Right cardiac atrium (tissue), 5 donors: ENCODE measurements at regions not wholly inside any gene's neighbourhood (a gene's known extent, or its start where the extent isn't known, plus 50 kb on each side); places are given as distances from the start of the nearest gene placed in this dataset.

ENCODE experiments used
- ATAC-seq, 2 donors: fragments of 200-7000 bp; cut with Tn5 transposase; one replicate each; pipeline versions ENCODE4 v1.8.0 to v1.9.1; 2020; ENCODE audit warnings: moderate library complexity in 2 of 2, mild to moderate bottlenecking in 1 of 2
- DNase-seq, 3 donors: peaks; one replicate each; pipeline ENCODE4 v3.0.0-alpha.2; 2020
- H3K27ac ChIP-seq: one replicate; pipeline ENCODE4 v1.5.1; 2013; ENCODE audit warnings: mild to moderate bottlenecking, low read length, control low read depth, moderate library complexity
- H3K27me3 ChIP-seq: one replicate; pipeline ENCODE4 v1.6.1; 2013; ENCODE audit not compliant: control insufficient read depth, insufficient read depth
- H3K4me1 ChIP-seq: one replicate; pipeline ENCODE4 v1.6.1; 2013; ENCODE audit warnings: low read length; ENCODE audit not compliant: control insufficient read depth, insufficient read depth
- H3K4me3 ChIP-seq: one replicate; pipeline ENCODE4 v1.5.1; 2013; ENCODE audit warnings: low read length, control low read depth
- H3K9me3 ChIP-seq: one replicate; pipeline ENCODE4 v1.6.1; 2013; ENCODE audit warnings: low read length; ENCODE audit not compliant: control insufficient read depth
- WGBS: extraction: QIAGEN DNeasy Blood & Tissue Kit; methylation state at CpG from one replicate; pipeline ENCODE4 v1.1.7; 2013; 5-methylcytosine and 5-hydroxymethylcytosine counted together
- intact Hi-C, 4 donors: fragments of 100-400 bp; cut with DNase I; formaldehyde crosslinking; loops; one replicate each; pipeline versions ENCODE4 v1.11.0 to v1.14.0; 2022 to 2023
- donor health status: healthy with polysubstance abuse.
- donor health status: DM: no; HTN: yes; CAD: no.
- donor health status: DM: no; HTN: no; CAD: no.
- donor health status: DM: no; HTN: yes; CAD: no; lungs with severe emphysema.
- donor health status: DM: yes; HTN: yes; CAD: no.

- Histone ChIP-seq H3K27ac (no peak overlapping the region), H3K27me3 (no peaks in the 10 kb centered on the region), H3K4me3 (no peak overlapping the region), H3K4me1 (no peaks in the 10 kb centered on the region), H3K9me3 (no peaks in the 10 kb centered on the region)
- intact Hi-C loops: no loop called here
- DNase-seq: no peak
- WGBS: 30% methylated on average over 2 of the region's 2 CpGs
- no peak for ATAC-seq
Observed at GRCh38 chr13:104025303-104025702, 959.1 kb upstream of the SLC10A2 start.

- H3K9me3 ChIP-seq: no peaks in the 10 kb centered on the region
- H3K27ac ChIP-seq: no peak overlapping the region
- ATAC-seq (peak in 1 of 2 donors; percentile 29), DNase-seq (no peak)
- H3K4me3 ChIP-seq: no peak overlapping the region
- no peaks in the 10 kb centered on the region for H3K27me3 ChIP-seq
- H3K4me1 ChIP-seq: no peaks in the 10 kb centered on the region
- 30% methylated on average over 4 of the region's 4 CpGs for WGBS
- intact Hi-C loops: no loop called here
Observed at GRCh38 chr13:104024416-104025170, 958.4 kb upstream of the SLC10A2 start.

- no peaks in the 10 kb centered on the region for H3K4me1 ChIP-seq
- ATAC-seq: no peak
- intact Hi-C loops: no loop called here
- 93% methylated on average over 4 of the region's 4 CpGs for WGBS
- no peak overlapping the region for H3K27ac ChIP-seq
- no peaks in the 10 kb centered on the region for H3K27me3 ChIP-seq
- H3K9me3 ChIP-seq: no peaks in the 10 kb centered on the region
- no peak for DNase-seq
- H3K4me3 ChIP-seq: no peak overlapping the region
Observed at GRCh38 chr13:104021806-104022397, 955.7 kb upstream of the SLC10A2 start.

- DNase-seq (no peak), ATAC-seq (no peak)
- Histone ChIP-seq H3K4me3 (no peak overlapping the region), H3K9me3 (no peaks in the 10 kb centered on the region), H3K27ac (no peak overlapping the region), H3K27me3 (no peaks in the 10 kb centered on the region), H3K4me1 (no peaks in the 10 kb centered on the region)
- intact Hi-C loops: no loop called here
- WGBS: 60% methylated on average over 2 of the region's 2 CpGs
Observed at GRCh38 chr13:104017317-104017716, 951.1 kb upstream of the SLC10A2 start.

- intact Hi-C loops: no loop called here
- Histone ChIP-seq H3K27me3 (no peaks in the 10 kb centered on the region), H3K4me3 (no peak overlapping the region), H3K9me3 (no peaks in the 10 kb centered on the region), H3K4me1 (no peaks in the 10 kb centered on the region), H3K27ac (no peak overlapping the region)
- ATAC-seq (peak; percentile 73 to 91), DNase-seq (no peak)
- WGBS: 22% methylated on average over 7 of the region's 7 CpGs
Observed at GRCh38 chr13:104015646-104016396, 949.6 kb upstream of the SLC10A2 start.

- 59% methylated on average over 12 of the region's 12 CpGs for WGBS
- intact Hi-C loops: no loop called here
- no peak overlapping the region for H3K27ac ChIP-seq
Observed at GRCh38 chr13:104014803-104015645, 948.8 kb upstream of the SLC10A2 start.

GRCh38 chr13:104011505-104012241 lies 945.5 kb upstream of the SLC10A2 start:
- peak overlapping the region; percentile 17 for H3K4me3 ChIP-seq
- ATAC-seq: peak in 1 of 2 donors; percentile 16
- intact Hi-C loops: no loop called here

More at GRCh38 chr13:104014803-104015645, 948.8 kb upstream of the SLC10A2 start:
- no peaks in the 10 kb centered on the region for H3K9me3 ChIP-seq
- no peak for DNase-seq
- no peaks in the 10 kb centered on the region for H3K27me3 ChIP-seq
- no peak overlapping the region for H3K4me3 ChIP-seq
- H3K4me1 ChIP-seq: no peaks in the 10 kb centered on the region
- peak in 1 of 2 donors; percentile 67 for ATAC-seq

GRCh38 chr13:104008541-104009435 lies 942.6 kb upstream of the SLC10A2 start:
- 54% methylated on average over 8 of the region's 8 CpGs for WGBS
- H3K27me3 ChIP-seq: no peaks in the 10 kb centered on the region
- no peak overlapping the region for H3K4me3 ChIP-seq
- DNase-seq: no peak
- no peak overlapping the region for H3K27ac ChIP-seq
- H3K9me3 ChIP-seq: no peaks in the 10 kb centered on the region
- no peak for ATAC-seq
- no peaks in the 10 kb centered on the region for H3K4me1 ChIP-seq
- intact Hi-C loops: no loop called here

More at GRCh38 chr13:104011505-104012241, 945.5 kb upstream of the SLC10A2 start:
- no peaks in the 10 kb centered on the region for H3K27me3 ChIP-seq
- H3K4me1 ChIP-seq: no peaks in the 10 kb centered on the region
- no peak overlapping the region for H3K27ac ChIP-seq
- H3K9me3 ChIP-seq: no peaks in the 10 kb centered on the region
- peak; percentile 11 to 50 (median 42) for DNase-seq
- 43% methylated on average over 18 of the region's 18 CpGs for WGBS

GRCh38 chr13:104008075-104008474 lies 941.9 kb upstream of the SLC10A2 start:
- no peaks in the 10 kb centered on the region for H3K4me1 ChIP-seq
- no peaks in the 10 kb centered on the region for H3K27me3 ChIP-seq
- intact Hi-C loops: no loop called here
- H3K4me3 ChIP-seq: no peak overlapping the region
- 70% methylated on average over 4 of the region's 4 CpGs for WGBS
- DNase-seq: no peak
- H3K9me3 ChIP-seq: no peaks in the 10 kb centered on the region
- ATAC-seq: no peak
- no peak overlapping the region for H3K27ac ChIP-seq
